Thyroid gland (tissue), 4 donors: ENCODE measurements at regions not wholly inside any gene's neighbourhood (a gene's known extent, or its start where the extent isn't known, plus 50 kb on each side); places are given as distances from the start of the nearest gene placed in this dataset.

Source experiments
- POLR2A ChIP-seq, 2 donors: fragments of 450-650 bp; IDR thresholded peaks; one replicate each; pipeline ENCODE4 v1.6.1; 2017; ENCODE audit warnings: antibody characterized with exemption in 2 of 2, mild to moderate bottlenecking in 2 of 2, moderate library complexity in 1 of 2
- TF ChIP-seq, protein P1 (sequence below), 6 experiments: fragments of 200-600 bp in 3 of 6; fragments of 450-650 bp in 3 of 6; sonication (generic) in 3 of 6; IDR thresholded peaks; one replicate each; pipeline ENCODE4 v1.5.1; 2016 to 2019; ENCODE audit warnings: antibody characterized with exemption in 6 of 6, mild to moderate bottlenecking in 2 of 6, inconsistent platforms in 1 of 6, moderate library complexity in 1 of 6

DNA sequence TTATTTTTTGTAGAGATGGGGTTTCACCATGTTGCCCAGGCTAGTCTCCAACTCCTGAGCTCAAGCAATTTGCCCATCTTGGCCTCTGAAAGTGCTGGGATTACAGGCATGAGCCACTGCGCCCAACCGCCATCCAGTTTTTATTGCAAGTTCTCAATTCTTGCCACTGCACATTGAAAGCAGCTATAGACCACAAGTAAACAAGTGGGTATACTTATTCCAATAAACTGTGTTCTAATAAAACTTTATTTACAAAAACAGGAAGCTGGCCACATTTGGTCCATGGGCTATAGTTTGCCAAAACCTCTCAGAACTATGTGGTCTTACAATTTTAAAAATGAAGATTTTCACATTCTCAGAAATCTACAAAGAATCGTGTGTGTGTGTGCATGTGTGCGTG lies 313.6 kb upstream of the RASGEF1B start:
- TF ChIP-seq, protein P1, sequence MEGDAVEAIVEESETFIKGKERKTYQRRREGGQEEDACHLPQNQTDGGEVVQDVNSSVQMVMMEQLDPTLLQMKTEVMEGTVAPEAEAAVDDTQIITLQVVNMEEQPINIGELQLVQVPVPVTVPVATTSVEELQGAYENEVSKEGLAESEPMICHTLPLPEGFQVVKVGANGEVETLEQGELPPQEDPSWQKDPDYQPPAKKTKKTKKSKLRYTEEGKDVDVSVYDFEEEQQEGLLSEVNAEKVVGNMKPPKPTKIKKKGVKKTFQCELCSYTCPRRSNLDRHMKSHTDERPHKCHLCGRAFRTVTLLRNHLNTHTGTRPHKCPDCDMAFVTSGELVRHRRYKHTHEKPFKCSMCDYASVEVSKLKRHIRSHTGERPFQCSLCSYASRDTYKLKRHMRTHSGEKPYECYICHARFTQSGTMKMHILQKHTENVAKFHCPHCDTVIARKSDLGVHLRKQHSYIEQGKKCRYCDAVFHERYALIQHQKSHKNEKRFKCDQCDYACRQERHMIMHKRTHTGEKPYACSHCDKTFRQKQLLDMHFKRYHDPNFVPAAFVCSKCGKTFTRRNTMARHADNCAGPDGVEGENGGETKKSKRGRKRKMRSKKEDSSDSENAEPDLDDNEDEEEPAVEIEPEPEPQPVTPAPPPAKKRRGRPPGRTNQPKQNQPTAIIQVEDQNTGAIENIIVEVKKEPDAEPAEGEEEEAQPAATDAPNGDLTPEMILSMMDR (IDR thresholded peaks at IDR 0.05): no peak
- TF ChIP-seq POLR2A (IDR thresholded peaks at IDR 0.05): no peak
